ENCODE measurements at regions not wholly inside any gene's neighbourhood (a gene's known extent, or its start where the extent isn't known, plus 50 kb on each side); places are given as distances from the start of the nearest gene placed in this dataset.

GRCh38 chr11:129590753-129591475, 215.3 kb downstream of the BARX2 start:
- DNase-seq (ENCODE audit: low read depth in 2 of 2): no peak

GRCh38 chr11:129591527-129591926, 215.9 kb downstream of the BARX2 start:
- no peak for DNase-seq (ENCODE audit: low read depth in 2 of 2)

GRCh38 chr11:129592191-129592590, 216.5 kb downstream of the BARX2 start:
- DNase-seq (ENCODE audit: low read depth in 2 of 2): no peak

GRCh38 chr11:129593098-129593497, 217.4 kb downstream of the BARX2 start:
- no peak for DNase-seq (ENCODE audit: low read depth in 2 of 2)

GRCh38 chr11:129595038-129595962, 219.7 kb downstream of the BARX2 start:
- DNase-seq (ENCODE audit: low read depth in 2 of 2): no peak

GRCh38 chr11:129596351-129596750, 219.3 kb upstream of the TMEM45B start:
- no peak for DNase-seq (ENCODE audit: low read depth in 2 of 2)

GRCh38 chr11:129598378-129598777, 217.3 kb upstream of the TMEM45B start:
- DNase-seq (ENCODE audit: low read depth in 2 of 2): no peak

GRCh38 chr11:129605815-129606214, 209.8 kb upstream of the TMEM45B start:
- DNase-seq (ENCODE audit: low read depth in 2 of 2): no peak

- no peak for DNase-seq (ENCODE audit: low read depth in 2 of 2)
These were observed 206.9 kb upstream of the TMEM45B start for GRCh38 chr11:129608711-129609110.

GRCh38 chr11:129610125-129610524, 205.5 kb upstream of the TMEM45B start:
- no peak for DNase-seq (ENCODE audit: low read depth in 2 of 2)

GRCh38 chr11:129610545-129610944, 205.1 kb upstream of the TMEM45B start:
- no peak for DNase-seq (ENCODE audit: low read depth in 2 of 2)

GRCh38 chr11:129611661-129612446, 203.8 kb upstream of the TMEM45B start:
- DNase-seq (ENCODE audit: low read depth in 2 of 2): no peak

GRCh38 chr11:129612447-129612961, 203.1 kb upstream of the TMEM45B start:
- no peak for DNase-seq (ENCODE audit: low read depth in 2 of 2)

GRCh38 chr11:129613071-129613470, 202.6 kb upstream of the TMEM45B start:
- DNase-seq (ENCODE audit: low read depth in 2 of 2): no peak

- no peak for DNase-seq (ENCODE audit: low read depth in 2 of 2)
These were observed 201.2 kb upstream of the TMEM45B start for GRCh38 chr11:129614256-129614944.

- no peak for DNase-seq (ENCODE audit: low read depth in 2 of 2)
These were observed 197.5 kb upstream of the TMEM45B start for GRCh38 chr11:129618046-129618569.

- no peak for DNase-seq (ENCODE audit: low read depth in 2 of 2)
These were observed 195.2 kb upstream of the TMEM45B start for GRCh38 chr11:129620237-129621104.

GRCh38 chr11:129625930-129626329, 189.7 kb upstream of the TMEM45B start:
- DNase-seq (ENCODE audit: low read depth in 2 of 2): no peak

GRCh38 chr11:129631201-129631600, 184.4 kb upstream of the TMEM45B start:
- no peak for DNase-seq (ENCODE audit: low read depth in 2 of 2)

GRCh38 chr11:129636926-129637325, 178.7 kb upstream of the TMEM45B start:
- no peak for DNase-seq (ENCODE audit: low read depth in 2 of 2)

Data from stimulated activated CD8-positive, alpha-beta memory T cell treated with anti-CD3 and anti-CD28 coated beads, Interleukin-7, amount 100 ng/mL, for 4 hours (primary cell).